ENCODE measurements at regions not wholly inside any gene's neighbourhood (a gene's known extent, or its start where the extent isn't known, plus 50 kb on each side); places are given as distances from the start of the nearest gene placed in this dataset.

DNA sequence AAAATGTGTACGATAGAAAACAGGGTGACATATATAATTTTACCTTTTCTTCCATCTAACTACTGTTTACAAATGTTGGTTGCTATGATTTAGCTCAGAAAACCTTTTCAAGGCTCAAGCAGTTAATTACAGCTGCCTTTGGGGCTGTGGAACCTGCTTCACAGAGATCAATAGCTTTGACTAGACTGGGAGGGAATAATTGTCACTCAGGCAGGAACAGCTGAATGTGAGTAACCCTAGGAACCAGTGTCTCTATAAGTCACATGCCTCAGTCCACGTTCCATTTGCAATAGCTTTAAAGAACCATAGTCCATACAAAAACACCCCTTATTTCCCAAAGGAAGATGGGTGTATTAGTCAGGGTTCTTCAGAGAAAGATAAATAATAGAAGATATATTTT lies 306.8 kb upstream of the ERCC4 start:
- Histone ChIP-seq H3K27ac (no peak overlapping the region), H3K4me3 (no peak overlapping the region), H3K4me1 (no peaks in the 10 kb centered on the region), H3K27me3 (no peaks in the 10 kb centered on the region), H3K9me3 (no peaks in the 10 kb centered on the region), H3K36me3 (ENCODE audit: low read depth, missing control alignments) (no peaks in the 10 kb centered on the region)
- WGBS, 2 donors = 76 to 79% methylated on average over 2 of the region's 2 CpGs
- TF ChIP-seq, protein P1, sequence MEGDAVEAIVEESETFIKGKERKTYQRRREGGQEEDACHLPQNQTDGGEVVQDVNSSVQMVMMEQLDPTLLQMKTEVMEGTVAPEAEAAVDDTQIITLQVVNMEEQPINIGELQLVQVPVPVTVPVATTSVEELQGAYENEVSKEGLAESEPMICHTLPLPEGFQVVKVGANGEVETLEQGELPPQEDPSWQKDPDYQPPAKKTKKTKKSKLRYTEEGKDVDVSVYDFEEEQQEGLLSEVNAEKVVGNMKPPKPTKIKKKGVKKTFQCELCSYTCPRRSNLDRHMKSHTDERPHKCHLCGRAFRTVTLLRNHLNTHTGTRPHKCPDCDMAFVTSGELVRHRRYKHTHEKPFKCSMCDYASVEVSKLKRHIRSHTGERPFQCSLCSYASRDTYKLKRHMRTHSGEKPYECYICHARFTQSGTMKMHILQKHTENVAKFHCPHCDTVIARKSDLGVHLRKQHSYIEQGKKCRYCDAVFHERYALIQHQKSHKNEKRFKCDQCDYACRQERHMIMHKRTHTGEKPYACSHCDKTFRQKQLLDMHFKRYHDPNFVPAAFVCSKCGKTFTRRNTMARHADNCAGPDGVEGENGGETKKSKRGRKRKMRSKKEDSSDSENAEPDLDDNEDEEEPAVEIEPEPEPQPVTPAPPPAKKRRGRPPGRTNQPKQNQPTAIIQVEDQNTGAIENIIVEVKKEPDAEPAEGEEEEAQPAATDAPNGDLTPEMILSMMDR (IDR thresholded peaks at IDR 0.05) = no peak
- TF ChIP-seq POLR2A (IDR thresholded peaks at IDR 0.05) = no peak
- intact Hi-C loops (cut with DNase I; ENCODE audit: low total_unique reads) = no loop called here
- DNase-seq = no peak

DNA sequence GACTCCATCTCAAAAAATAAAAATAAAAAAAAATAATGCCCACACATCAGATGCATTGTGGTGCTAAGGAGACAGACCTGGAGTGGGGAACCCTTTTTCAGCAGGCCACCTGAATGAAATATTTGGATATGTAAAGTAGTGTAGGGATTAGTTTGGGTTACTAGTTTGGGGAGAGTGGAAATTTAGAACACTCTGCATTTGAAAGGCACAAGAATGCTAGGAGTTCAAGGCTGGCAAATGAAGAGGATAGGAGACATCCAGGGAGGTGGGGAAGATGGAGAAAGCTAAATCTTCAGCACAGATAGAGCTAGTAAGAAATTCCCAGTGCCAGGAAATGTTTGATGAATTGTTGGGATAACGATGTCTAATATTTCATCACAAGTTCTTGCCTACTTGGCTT lies 298.3 kb upstream of the ERCC4 start:
- Histone ChIP-seq H3K4me1 (no peaks in the 10 kb centered on the region), H3K36me3 (ENCODE audit: low read depth, missing control alignments) (no peaks in the 10 kb centered on the region), H3K9me3 (no peaks in the 10 kb centered on the region), H3K4me3 (no peak overlapping the region), H3K27ac (no peak overlapping the region), H3K27me3 (no peaks in the 10 kb centered on the region)
- intact Hi-C loops (cut with DNase I; ENCODE audit: low total_unique reads) = no loop called here
- no peak for DNase-seq
- WGBS, 2 donors = 67 to 83% methylated on average over 1 of the region's 1 CpG
- TF ChIP-seq POLR2A (IDR thresholded peaks at IDR 0.05) = no peak
- TF ChIP-seq, protein P1 (IDR thresholded peaks at IDR 0.05) = no peak

DNA sequence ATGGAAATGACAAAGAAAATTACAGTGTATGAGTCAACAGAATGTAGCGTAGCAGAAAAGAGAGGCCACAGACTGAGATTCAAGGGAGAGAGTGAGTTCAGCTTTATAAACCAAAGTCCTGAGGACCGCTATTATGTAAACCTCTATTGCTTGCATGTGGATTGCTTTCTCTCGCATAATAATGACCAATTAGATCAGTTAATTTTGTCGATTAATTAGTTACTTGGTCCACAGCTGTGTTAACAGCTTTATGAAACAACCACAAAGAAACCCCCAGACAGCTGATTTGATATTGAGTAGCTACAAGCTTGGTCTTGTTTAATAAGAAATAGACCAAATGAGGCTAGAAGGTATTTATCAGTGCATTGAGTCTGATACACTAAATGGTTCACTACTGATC lies 291.8 kb upstream of the ERCC4 start:
- WGBS, 2 donors = 92 to 95% methylated on average over 4 of the region's 4 CpGs
- no peaks in the 10 kb centered on the region for H3K4me1 ChIP-seq
- H3K27ac ChIP-seq = no peak overlapping the region
- no peaks in the 10 kb centered on the region for H3K27me3 ChIP-seq
- intact Hi-C loops (cut with DNase I; ENCODE audit: low total_unique reads) = no loop called here
- H3K4me3 ChIP-seq = no peak overlapping the region
- H3K36me3 ChIP-seq (ENCODE audit: low read depth, missing control alignments) = no peaks in the 10 kb centered on the region
- TF ChIP-seq, protein P1 (IDR thresholded peaks at IDR 0.05) = no peak
- no peak for TF ChIP-seq POLR2A (IDR thresholded peaks at IDR 0.05)
- no peaks in the 10 kb centered on the region for H3K9me3 ChIP-seq
- DNase-seq = no peak

DNA sequence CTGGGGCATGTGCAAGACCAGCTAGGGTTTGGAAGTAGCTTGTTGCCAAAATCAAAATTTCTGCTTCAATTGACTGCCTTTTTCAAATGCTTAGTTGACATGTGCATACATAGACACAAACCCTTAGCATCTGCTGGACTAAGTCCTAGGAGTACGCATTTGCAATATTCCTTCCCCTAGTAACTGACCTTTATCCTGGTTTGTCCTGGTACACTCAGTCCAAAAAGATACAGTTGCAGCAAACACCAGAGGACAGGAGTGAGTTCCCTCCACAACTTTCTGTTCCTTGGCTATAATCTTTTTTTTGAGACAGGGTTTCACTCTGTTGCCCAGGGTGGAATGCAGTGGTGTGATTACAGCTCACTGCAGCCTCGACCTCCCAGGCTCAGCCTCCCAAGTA lies 290.2 kb upstream of the ERCC4 start:
- H3K9me3 ChIP-seq = no peaks in the 10 kb centered on the region
- no peak for DNase-seq
- H3K27ac ChIP-seq = no peak overlapping the region
- intact Hi-C loops (cut with DNase I; ENCODE audit: low total_unique reads) = no loop called here
- H3K4me3 ChIP-seq = no peak overlapping the region
- no peaks in the 10 kb centered on the region for H3K4me1 ChIP-seq
- WGBS, 2 donors = 63 to 69% methylated on average over 2 of the region's 2 CpGs
- H3K36me3 ChIP-seq (ENCODE audit: low read depth, missing control alignments) = no peaks in the 10 kb centered on the region
- no peaks in the 10 kb centered on the region for H3K27me3 ChIP-seq
- TF ChIP-seq POLR2A (IDR thresholded peaks at IDR 0.05) = no peak
- TF ChIP-seq, protein P1 (IDR thresholded peaks at IDR 0.05) = no peak

DNA sequence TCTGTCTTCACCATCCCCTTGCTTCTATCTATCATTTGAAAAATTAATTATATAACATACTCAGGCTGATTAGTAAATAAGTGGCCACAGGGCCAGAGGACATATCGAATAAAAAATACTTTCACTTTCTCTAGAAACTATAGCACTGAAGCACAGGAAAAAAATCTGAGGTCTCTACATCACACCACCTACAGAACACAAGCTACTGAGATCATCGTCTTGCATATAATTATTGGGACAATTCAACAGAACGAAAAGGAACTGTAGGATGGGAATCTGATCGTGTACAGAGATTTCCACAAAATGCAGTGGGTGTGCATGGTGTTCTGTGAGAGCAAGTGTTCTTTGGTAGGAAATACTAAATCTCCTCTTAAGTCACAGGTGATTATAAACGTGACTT lies 289.6 kb upstream of the ERCC4 start:
- DNase-seq = no peak
- Histone ChIP-seq H3K9me3 (no peaks in the 10 kb centered on the region), H3K27ac (no peak overlapping the region), H3K4me1 (no peaks in the 10 kb centered on the region), H3K4me3 (no peak overlapping the region), H3K36me3 (ENCODE audit: low read depth, missing control alignments) (no peaks in the 10 kb centered on the region), H3K27me3 (no peaks in the 10 kb centered on the region)
- TF ChIP-seq POLR2A (IDR thresholded peaks at IDR 0.05) = no peak
- TF ChIP-seq, protein P1 (IDR thresholded peaks at IDR 0.05) = no peak
- WGBS, 2 donors = 58 to 62% methylated on average over 5 of the region's 5 CpGs
- intact Hi-C loops (cut with DNase I; ENCODE audit: low total_unique reads) = no loop called here
